ENCODE measurements at regions not wholly inside any gene's neighbourhood (a gene's known extent, or its start where the extent isn't known, plus 50 kb on each side); places are given as distances from the start of the nearest gene placed in this dataset.

DNA sequence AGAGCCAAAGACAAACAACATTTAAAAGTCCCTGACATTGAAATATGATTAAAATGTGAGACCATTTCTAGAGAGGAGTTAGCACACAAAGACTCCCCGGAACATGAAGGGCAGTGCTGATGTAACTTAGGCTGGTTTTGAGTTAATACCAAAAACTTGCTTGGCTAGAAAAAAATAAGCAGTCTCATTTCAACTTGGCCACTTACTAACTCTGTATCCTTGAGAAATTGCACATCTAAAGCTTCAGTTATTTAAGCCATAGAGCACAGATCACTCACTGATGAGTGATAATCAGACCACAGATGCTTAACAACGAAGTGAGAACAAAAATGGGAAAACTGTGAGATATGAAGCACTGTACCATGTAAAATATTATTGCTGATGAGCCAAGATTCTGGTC, 65.9 kb upstream of the MAOA start:
- CTCF ChIA-PET = no interaction called here
- POLR2A ChIA-PET = no interaction called here
- no peak for TF ChIP-seq LEF1 (IDR thresholded peaks at IDR 0.05; ENCODE audit: borderline replicate concordance)
- TF ChIP-seq CTBP1 (IDR thresholded peaks at IDR 0.05; ENCODE audit: borderline replicate concordance) = no peak
- TF ChIP-seq BHLHE40 (IDR thresholded peaks at IDR 0.05; ENCODE audit: borderline replicate concordance) = no peak
- no peak for TF ChIP-seq FOXA1 (IDR thresholded peaks at IDR 0.05)
- no peak for TF ChIP-seq HDGF (IDR thresholded peaks at IDR 0.05; ENCODE audit: borderline replicate concordance)
- no peak for TF ChIP-seq NFRKB (IDR thresholded peaks at IDR 0.05)
- TF ChIP-seq SUZ12 (IDR thresholded peaks at IDR 0.05) = no peak
- TF ChIP-seq FOXM1 (IDR thresholded peaks at IDR 0.05; ENCODE audit: borderline replicate concordance) = no peak
- no peak for TF ChIP-seq FOXK2 (IDR thresholded peaks at IDR 0.05)
- no peak for TF ChIP-seq ZNF384 (IDR thresholded peaks at IDR 0.05)
- no peak for TF ChIP-seq TARDBP (IDR thresholded peaks at IDR 0.05)
- DNase-seq (ENCODE audit: extremely low spot score) = no peak

DNA sequence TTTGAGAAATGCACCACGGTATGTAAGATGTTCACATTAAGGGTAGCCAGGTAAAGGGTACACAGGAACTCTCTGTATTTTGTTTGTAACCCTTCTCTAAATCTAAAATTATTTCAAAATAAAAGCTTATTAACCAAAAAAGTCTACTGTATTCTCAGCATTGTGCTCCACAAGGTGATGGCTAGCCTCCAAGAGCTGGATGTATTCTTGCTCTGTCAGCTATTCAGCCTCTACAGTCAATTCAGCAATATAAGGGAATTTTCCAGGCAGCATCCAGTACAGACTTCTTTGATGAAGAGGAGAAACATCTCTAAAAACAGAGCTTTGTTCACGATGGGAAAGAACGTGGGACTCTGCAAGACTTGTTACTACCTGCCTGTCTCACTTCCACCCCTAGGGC, 63.5 kb upstream of the MAOA start:
- POLR2A ChIA-PET = no interaction called here
- no peak for DNase-seq (ENCODE audit: extremely low spot score)
- no peak for TF ChIP-seq SUZ12 (IDR thresholded peaks at IDR 0.05)
- TF ChIP-seq BHLHE40 (IDR thresholded peaks at IDR 0.05; ENCODE audit: borderline replicate concordance) = no peak
- TF ChIP-seq FOXA1 (IDR thresholded peaks at IDR 0.05) = no peak
- TF ChIP-seq FOXM1 (IDR thresholded peaks at IDR 0.05; ENCODE audit: borderline replicate concordance) = no peak
- no peak for TF ChIP-seq TARDBP (IDR thresholded peaks at IDR 0.05)
- TF ChIP-seq L3MBTL2 (conservative IDR thresholded peaks at IDR 0.05) = no peak
- TF ChIP-seq NFRKB (IDR thresholded peaks at IDR 0.05) = no peak
- no peak for TF ChIP-seq ELF4 (IDR thresholded peaks at IDR 0.05)
- TF ChIP-seq ZNF384 (IDR thresholded peaks at IDR 0.05) = no peak
- TF ChIP-seq CTBP1 (IDR thresholded peaks at IDR 0.05; ENCODE audit: borderline replicate concordance) = no peak
- TF ChIP-seq, protein P1, sequence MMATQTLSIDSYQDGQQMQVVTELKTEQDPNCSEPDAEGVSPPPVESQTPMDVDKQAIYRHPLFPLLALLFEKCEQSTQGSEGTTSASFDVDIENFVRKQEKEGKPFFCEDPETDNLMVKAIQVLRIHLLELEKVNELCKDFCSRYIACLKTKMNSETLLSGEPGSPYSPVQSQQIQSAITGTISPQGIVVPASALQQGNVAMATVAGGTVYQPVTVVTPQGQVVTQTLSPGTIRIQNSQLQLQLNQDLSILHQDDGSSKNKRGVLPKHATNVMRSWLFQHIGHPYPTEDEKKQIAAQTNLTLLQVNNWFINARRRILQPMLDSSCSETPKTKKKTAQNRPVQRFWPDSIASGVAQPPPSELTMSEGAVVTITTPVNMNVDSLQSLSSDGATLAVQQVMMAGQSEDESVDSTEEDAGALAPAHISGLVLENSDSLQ (IDR thresholded peaks at IDR 0.05) = no peak
- TF ChIP-seq SP1 (IDR thresholded peaks at IDR 0.05) = no peak
- no peak for TF ChIP-seq FOXK2 (IDR thresholded peaks at IDR 0.05)
- TF ChIP-seq HDGF (IDR thresholded peaks at IDR 0.05; ENCODE audit: borderline replicate concordance) = no peak
- TF ChIP-seq LEF1 (IDR thresholded peaks at IDR 0.05; ENCODE audit: borderline replicate concordance) = no peak
- TF ChIP-seq ARNT (IDR thresholded peaks at IDR 0.05) = no peak
- CTCF ChIA-PET = no interaction called here

DNA sequence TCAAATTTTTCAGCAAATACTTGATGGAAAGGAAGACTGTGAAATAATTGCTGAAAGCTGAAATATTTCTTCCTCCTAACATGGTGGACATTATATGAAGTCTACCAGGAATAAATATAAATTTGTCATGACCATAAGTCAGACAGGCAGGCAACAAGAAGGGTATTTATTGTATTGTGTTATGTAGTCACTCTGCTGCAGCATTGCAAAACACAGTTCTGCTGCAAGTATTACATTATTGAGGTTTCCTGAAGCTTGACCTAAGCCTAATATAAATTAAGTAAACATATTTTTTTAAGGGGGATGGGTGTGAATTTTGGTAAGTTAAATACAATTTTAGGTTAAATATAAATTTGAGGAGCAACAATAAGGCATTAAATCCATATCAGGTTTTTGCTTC, 60.2 kb upstream of the MAOA start:
- ChIA-PET POLR2A (no interaction called here), CTCF (no interaction called here)
- TF ChIP-seq CTBP1 (IDR thresholded peaks at IDR 0.05; ENCODE audit: borderline replicate concordance) (no peak), BHLHE40 (IDR thresholded peaks at IDR 0.05; ENCODE audit: borderline replicate concordance) (no peak), LEF1 (IDR thresholded peaks at IDR 0.05; ENCODE audit: borderline replicate concordance) (no peak), SP1 (IDR thresholded peaks at IDR 0.05) (no peak), SUZ12 (IDR thresholded peaks at IDR 0.05) (no peak), ZNF384 (IDR thresholded peaks at IDR 0.05) (no peak), FOXA1 (IDR thresholded peaks at IDR 0.05) (no peak), FOXM1 (IDR thresholded peaks at IDR 0.05; ENCODE audit: borderline replicate concordance) (no peak), HDGF (IDR thresholded peaks at IDR 0.05; ENCODE audit: borderline replicate concordance) (no peak), FOXK2 (IDR thresholded peaks at IDR 0.05) (no peak), L3MBTL2 (conservative IDR thresholded peaks at IDR 0.05) (no peak), ELF4 (IDR thresholded peaks at IDR 0.05) (no peak), ARNT (IDR thresholded peaks at IDR 0.05) (no peak), NFRKB (IDR thresholded peaks at IDR 0.05) (no peak), TARDBP (IDR thresholded peaks at IDR 0.05) (no peak)
- no peak for DNase-seq (ENCODE audit: extremely low spot score)

DNA sequence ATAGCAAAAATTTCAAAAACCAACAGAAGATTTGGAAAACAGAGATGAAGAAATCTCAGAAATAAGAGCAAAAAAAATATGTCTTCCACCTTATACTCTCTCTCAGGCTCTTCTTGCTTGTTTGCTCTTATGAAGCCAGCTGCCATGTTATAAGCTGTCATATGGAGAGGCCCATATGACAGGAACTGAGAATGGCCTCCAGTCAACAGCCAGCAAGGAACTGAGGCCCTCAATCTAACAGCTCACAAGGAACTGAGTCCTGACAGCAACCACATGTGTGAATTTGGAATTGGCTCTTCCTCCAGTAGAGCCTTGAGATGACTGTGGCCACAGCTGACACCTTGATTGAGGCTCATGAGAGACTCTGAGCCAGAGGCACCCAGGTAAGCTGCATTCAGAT, 51.3 kb upstream of the MAOA start:
- TF ChIP-seq TARDBP (IDR thresholded peaks at IDR 0.05) = no peak
- TF ChIP-seq LEF1 (IDR thresholded peaks at IDR 0.05; ENCODE audit: borderline replicate concordance) = no peak
- no peak for TF ChIP-seq SP1 (IDR thresholded peaks at IDR 0.05)
- no peak for TF ChIP-seq HDGF (IDR thresholded peaks at IDR 0.05; ENCODE audit: borderline replicate concordance)
- no peak for TF ChIP-seq L3MBTL2 (conservative IDR thresholded peaks at IDR 0.05)
- no peak for TF ChIP-seq ARNT (IDR thresholded peaks at IDR 0.05)
- TF ChIP-seq FOXM1 (IDR thresholded peaks at IDR 0.05; ENCODE audit: borderline replicate concordance) = no peak
- TF ChIP-seq NFRKB (IDR thresholded peaks at IDR 0.05) = no peak
- TF ChIP-seq SUZ12 (IDR thresholded peaks at IDR 0.05) = no peak
- TF ChIP-seq BHLHE40 (IDR thresholded peaks at IDR 0.05; ENCODE audit: borderline replicate concordance) = no peak
- no peak for TF ChIP-seq CTBP1 (IDR thresholded peaks at IDR 0.05; ENCODE audit: borderline replicate concordance)
- TF ChIP-seq, protein P1 (IDR thresholded peaks at IDR 0.05) = no peak
- TF ChIP-seq FOXK2 (IDR thresholded peaks at IDR 0.05) = no peak
- no peak for TF ChIP-seq ELF4 (IDR thresholded peaks at IDR 0.05)
- no peak for TF ChIP-seq FOXA1 (IDR thresholded peaks at IDR 0.05)
- TF ChIP-seq ZNF384 (IDR thresholded peaks at IDR 0.05) = no peak
- CTCF ChIA-PET = no interaction called here
- no peak for DNase-seq (ENCODE audit: extremely low spot score)
- POLR2A ChIA-PET = no interaction called here

DNA sequence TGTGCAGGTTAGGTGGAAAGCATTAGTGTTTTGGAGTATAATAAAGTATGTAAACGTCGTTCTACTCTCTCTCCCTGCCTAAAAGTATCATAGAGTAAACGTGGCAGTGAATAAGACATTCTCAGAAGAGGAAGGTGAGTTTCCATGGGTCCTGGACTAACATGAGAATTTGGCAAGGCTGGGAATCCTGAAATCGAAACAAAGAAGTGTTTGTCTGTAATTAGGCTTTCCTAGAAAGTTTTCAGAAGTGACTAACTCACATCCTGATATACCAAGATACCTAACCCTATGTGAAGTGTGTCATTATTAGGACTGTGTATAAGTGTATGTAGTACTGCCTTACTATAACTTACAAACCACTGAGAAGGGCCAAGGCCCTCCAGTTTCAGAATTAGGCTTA, 50.7 kb upstream of the MAOA start:
- TF ChIP-seq NFRKB (IDR thresholded peaks at IDR 0.05) (no peak), LEF1 (IDR thresholded peaks at IDR 0.05; ENCODE audit: borderline replicate concordance) (no peak), CTBP1 (IDR thresholded peaks at IDR 0.05; ENCODE audit: borderline replicate concordance) (no peak), ZNF384 (IDR thresholded peaks at IDR 0.05) (no peak), TARDBP (IDR thresholded peaks at IDR 0.05) (no peak), HDGF (IDR thresholded peaks at IDR 0.05; ENCODE audit: borderline replicate concordance) (no peak), FOXM1 (IDR thresholded peaks at IDR 0.05; ENCODE audit: borderline replicate concordance) (no peak), SP1 (IDR thresholded peaks at IDR 0.05) (no peak)
- ChIA-PET CTCF (no interaction called here), POLR2A (no interaction called here)
- no peak for DNase-seq (ENCODE audit: extremely low spot score)

Measured in HEK293T (cell line).